ES-I3 (cell line): ENCODE measurements at regions not wholly inside any gene's neighbourhood (a gene's known extent, or its start where the extent isn't known, plus 50 kb on each side); places are given as distances from the start of the nearest gene placed in this dataset.

Experiments
- H3K36me3 ChIP-seq: 2 replicates; pipeline ENCODE4 v1.6.1; 2013; ENCODE audit warnings: mild to moderate bottlenecking, low read length, control low read depth, moderate library complexity; ENCODE audit not compliant: insufficient read depth
- H3K4me1 ChIP-seq: 2 replicates; pipeline ENCODE4 v1.6.1; 2013; ENCODE audit warnings: mild to moderate bottlenecking, control low read depth, low read length; ENCODE audit not compliant: insufficient read depth
- H3K9ac ChIP-seq: 2 replicates; pipeline ENCODE4 v1.6.1; 2013; ENCODE audit warnings: low read depth, mild to moderate bottlenecking, low read length, moderate library complexity
- H3K9me3 ChIP-seq: 2 replicates; pipeline ENCODE4 v1.6.1; 2013; ENCODE audit warnings: mild to moderate bottlenecking, low read length, moderate library complexity; ENCODE audit not compliant: control insufficient read depth, insufficient read depth

DNA sequence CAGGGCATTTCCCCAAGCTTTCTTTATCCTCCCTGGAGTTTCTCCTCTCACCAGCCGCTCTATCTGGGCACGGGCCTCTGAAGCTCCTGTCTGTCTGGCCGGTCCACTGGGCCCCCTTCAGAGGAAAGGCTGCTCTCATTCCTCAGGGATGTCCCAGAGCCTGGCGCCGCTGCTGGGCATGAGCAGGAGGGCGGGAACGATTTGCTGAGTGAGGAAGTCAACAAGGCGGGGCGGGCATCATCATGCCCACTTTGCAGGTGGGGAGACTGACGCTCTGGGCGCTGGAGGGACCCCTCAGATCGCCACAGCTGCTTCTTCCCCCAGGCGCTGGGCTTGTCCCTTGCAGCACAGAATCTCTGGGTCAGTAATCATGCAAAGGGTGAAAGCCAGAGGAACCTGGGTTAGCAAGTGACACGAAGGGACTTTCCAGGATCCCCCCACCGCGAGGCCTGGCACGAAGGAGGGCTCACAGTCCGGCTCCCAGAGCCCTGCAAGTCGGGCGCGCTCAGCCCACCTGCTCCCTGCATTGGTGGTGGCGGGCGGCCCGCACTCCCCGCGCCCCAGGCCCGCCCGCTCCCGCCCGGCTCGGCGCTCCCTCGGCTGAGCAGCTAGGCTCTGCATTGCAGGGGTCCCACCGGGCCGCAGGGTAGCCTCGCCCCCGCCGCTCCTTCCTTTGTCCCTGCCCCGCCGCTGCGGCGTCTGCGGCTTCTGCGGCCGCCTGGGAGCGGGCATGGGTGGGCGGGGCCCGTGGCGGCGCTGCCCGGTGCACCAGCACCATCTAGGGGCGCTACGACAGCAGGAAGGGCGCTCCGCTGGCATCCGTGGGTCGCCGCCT is 157.8 kb downstream of the CYRIA start:
- Histone ChIP-seq H3K9ac (peak overlapping the region; percentile 51; the same call in 1 of the 2 replicates), H3K9me3 (no peaks in the 10 kb centered on the region), H3K36me3 (no peaks in the 10 kb centered on the region), H3K4me1 (no peaks in the 10 kb centered on the region)

- Histone ChIP-seq H3K9me3 (no peaks in the 10 kb centered on the region), H3K4me1 (no peaks in the 10 kb centered on the region), H3K9ac (no peak overlapping the region), H3K36me3 (no peaks in the 10 kb centered on the region)
Measured at GRCh38 chr2:16506366-16506765, 159.3 kb downstream of the CYRIA start.

DNA sequence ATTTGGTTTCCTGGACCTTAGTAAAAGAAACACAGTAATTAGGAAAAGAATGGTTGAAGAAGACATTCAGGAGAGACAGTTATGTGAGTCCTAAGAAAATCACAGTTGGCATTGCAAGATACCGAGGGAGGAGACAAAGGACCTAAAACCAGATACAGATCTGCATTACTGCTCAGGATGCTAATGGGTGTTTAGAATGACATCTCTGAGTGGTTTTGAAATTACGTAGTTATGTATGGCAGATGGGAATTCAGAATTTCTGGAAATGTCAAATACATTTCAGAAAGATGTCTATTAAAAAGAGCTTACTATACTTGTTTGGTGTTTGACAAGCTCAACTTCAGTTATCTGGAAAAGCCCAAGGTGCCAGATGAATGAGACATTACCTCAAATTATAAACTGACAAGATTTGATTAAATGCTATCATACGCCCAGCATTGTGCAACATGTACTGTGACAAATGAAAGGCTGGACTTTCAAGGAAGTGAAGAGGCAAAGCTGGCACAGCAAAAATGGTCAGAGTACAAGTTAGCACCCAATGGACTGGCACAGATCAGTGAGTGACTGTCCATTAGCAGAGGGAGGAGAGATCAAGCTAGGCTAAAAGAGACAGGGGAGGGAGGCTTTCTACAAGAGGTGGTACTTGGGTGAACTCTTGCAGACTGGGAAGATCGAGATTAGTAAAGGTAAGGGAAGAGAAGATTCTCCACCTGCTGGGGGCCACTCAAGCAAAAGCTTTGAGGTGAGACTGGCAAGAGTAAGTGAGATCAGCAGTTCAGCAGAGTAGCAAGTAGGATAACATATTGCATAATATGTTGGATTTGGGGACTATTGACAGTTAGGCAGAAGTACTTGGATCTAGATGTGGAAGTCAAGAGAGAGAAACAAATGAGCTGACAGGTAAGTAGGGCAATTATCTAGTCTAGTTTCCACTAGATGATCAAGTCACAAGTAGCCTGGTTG is 168.9 kb downstream of the CYRIA start:
- H3K4me1 ChIP-seq: no peaks in the 10 kb centered on the region
- H3K9me3 ChIP-seq: no peaks in the 10 kb centered on the region
- H3K9ac ChIP-seq: no peak overlapping the region
- H3K36me3 ChIP-seq: no peaks in the 10 kb centered on the region

GRCh38 chr2:16495509-16496208 is 170.0 kb downstream of the CYRIA start:
- H3K36me3 ChIP-seq: no peaks in the 10 kb centered on the region
- H3K9ac ChIP-seq: no peak overlapping the region
- H3K9me3 ChIP-seq: no peaks in the 10 kb centered on the region
- no peaks in the 10 kb centered on the region for H3K4me1 ChIP-seq

DNA sequence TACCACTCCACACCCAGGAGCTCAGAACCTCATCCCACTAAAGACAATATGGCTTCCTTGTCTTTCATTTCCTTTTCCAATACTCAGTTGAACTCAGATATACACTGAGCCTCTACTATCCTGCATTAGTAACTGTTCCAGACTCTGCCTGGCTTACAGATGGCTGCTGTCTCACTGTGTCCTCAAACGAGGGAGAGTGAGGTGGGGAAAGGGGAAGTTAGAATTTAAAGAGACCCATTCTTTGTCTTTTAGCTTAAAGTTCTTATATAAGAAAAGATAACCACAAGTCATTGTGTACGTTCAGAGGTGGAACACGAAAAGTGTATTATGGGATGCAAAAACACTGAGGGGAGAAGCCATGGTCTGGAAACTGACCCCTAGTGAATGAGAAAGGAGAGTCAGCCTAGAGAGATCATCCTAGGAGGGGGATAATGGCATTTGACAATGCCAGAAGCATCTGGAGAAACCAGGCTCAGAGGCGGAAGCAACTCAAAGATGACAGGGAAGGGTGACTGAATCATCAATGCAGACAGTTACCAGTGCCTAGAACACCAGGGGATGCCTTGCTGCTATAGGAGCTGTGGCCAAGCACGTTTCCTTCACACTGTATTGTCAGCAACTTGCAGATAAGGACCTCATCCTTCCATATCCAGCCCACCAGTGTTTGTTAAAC is 170.7 kb downstream of the CYRIA start:
- no peak overlapping the region for H3K9ac ChIP-seq
- H3K4me1 ChIP-seq: no peaks in the 10 kb centered on the region
- H3K36me3 ChIP-seq: no peaks in the 10 kb centered on the region
- no peaks in the 10 kb centered on the region for H3K9me3 ChIP-seq

DNA sequence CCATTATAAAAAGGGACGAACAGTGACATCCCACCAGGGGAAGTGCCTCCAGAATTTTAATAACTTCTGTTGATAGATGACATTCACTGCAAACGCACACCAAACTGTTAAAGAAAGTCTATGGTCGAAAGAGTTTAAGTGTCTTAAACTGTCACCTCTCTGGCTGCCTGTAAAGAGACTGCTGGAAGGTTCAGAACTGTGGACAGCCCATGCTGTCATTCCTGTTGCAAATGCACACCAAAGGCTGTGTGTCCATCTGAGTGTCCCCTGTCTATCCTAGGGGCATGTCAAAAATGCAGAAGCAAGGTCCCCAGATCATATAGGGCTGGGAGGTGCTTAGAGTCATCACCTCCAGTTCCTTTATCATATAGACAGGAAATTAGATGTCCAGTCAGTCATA is 171.8 kb downstream of the CYRIA start:
- H3K36me3 ChIP-seq: no peaks in the 10 kb centered on the region
- no peaks in the 10 kb centered on the region for H3K9me3 ChIP-seq
- no peak overlapping the region for H3K9ac ChIP-seq
- H3K4me1 ChIP-seq: no peaks in the 10 kb centered on the region

- H3K9me3 ChIP-seq: no peaks in the 10 kb centered on the region
- no peaks in the 10 kb centered on the region for H3K4me1 ChIP-seq
- no peaks in the 10 kb centered on the region for H3K36me3 ChIP-seq
- no peak overlapping the region for H3K9ac ChIP-seq
Measured at GRCh38 chr2:16487686-16488085, 177.9 kb downstream of the CYRIA start.

DNA sequence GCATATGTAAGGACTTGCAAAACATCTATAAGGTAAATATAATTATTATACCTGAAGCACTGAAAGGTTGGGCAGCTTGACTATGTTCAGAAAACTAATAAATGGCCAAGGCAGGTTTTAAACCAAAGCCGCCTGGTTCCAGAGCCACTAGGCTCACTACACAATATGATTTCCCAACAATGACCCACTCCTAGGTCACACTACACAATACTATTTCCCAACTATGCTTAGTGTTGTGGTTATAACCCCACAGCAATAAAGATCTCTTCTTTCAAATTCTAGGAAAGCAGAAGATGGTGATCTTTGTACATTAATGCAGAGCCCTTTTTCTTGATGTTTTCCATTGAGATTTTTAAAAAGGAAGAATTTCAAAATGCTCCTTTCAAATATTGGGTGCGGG is 180.4 kb downstream of the CYRIA start:
- no peaks in the 10 kb centered on the region for H3K4me1 ChIP-seq
- no peak overlapping the region for H3K9ac ChIP-seq
- no peaks in the 10 kb centered on the region for H3K9me3 ChIP-seq

GRCh38 chr2:16482460-16482859 is 183.2 kb downstream of the CYRIA start:
- no peaks in the 10 kb centered on the region for H3K36me3 ChIP-seq
- no peak overlapping the region for H3K9ac ChIP-seq
- H3K9me3 ChIP-seq: no peaks in the 10 kb centered on the region
- H3K4me1 ChIP-seq: no peaks in the 10 kb centered on the region

More for the DNA sequence above, 180.4 kb downstream of the CYRIA start:
- no peaks in the 10 kb centered on the region for H3K36me3 ChIP-seq

- no peaks in the 10 kb centered on the region for H3K9me3 ChIP-seq
- no peaks in the 10 kb centered on the region for H3K36me3 ChIP-seq
- H3K4me1 ChIP-seq: no peaks in the 10 kb centered on the region
- no peak overlapping the region for H3K9ac ChIP-seq
Measured at GRCh38 chr2:16481351-16481750, 184.3 kb downstream of the CYRIA start.

- Histone ChIP-seq H3K9ac (no peak overlapping the region), H3K4me1 (peaks cover 8% of the 10 kb centered on the region; the same call in 1 of the 2 replicates), H3K36me3 (no peaks in the 10 kb centered on the region), H3K9me3 (no peaks in the 10 kb centered on the region)
Measured at GRCh38 chr2:16479721-16480120, 185.9 kb downstream of the CYRIA start.

- Histone ChIP-seq H3K9me3 (no peaks in the 10 kb centered on the region), H3K9ac (no peak overlapping the region), H3K4me1 (peaks cover 8% of the 10 kb centered on the region; the same call in 1 of the 2 replicates), H3K36me3 (no peaks in the 10 kb centered on the region)
Measured at GRCh38 chr2:16478434-16479210, 187.0 kb downstream of the CYRIA start.

DNA sequence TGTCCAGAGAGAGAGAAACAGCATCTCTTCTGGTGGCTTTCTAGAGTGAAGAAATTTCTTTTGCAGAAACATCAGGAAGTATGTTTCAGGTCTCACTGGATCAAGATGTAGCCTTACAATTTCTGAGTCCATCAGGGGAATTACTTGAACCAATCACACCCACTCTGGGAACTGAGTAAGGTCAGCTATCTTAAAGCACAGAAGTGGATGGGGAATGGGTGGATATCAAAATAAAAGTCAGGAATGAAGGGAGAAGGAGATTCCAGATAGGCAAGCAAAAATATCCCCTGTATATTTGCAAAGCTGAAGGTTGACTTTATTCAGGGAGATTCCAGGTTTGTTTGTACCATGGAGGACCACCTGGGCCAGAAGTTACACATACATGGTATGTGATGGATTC is 188.0 kb downstream of the CYRIA start:
- H3K4me1 ChIP-seq: peaks cover 8% of the 10 kb centered on the region; the same call in 1 of the 2 replicates
- no peaks in the 10 kb centered on the region for H3K9me3 ChIP-seq
- no peaks in the 10 kb centered on the region for H3K36me3 ChIP-seq
- no peak overlapping the region for H3K9ac ChIP-seq
